SK-N-SH (cell line): ENCODE measurements at regions not wholly inside any gene's neighbourhood (a gene's known extent, or its start where the extent isn't known, plus 50 kb on each side); places are given as distances from the start of the nearest gene placed in this dataset.

Experiments used
- CTCF ChIA-PET: fragments of 300-600, 350-600 bp; formaldehyde crosslinking; extraction: SDS; loops from one replicate; lab custom pipeline; 2021; lab: Yijun Ruan, JAX
- POLR2A ChIA-PET: fragments of 350-600 bp; sonication (Branson Sonifier 250); formaldehyde crosslinking; extraction: SDS; loops from one replicate; lab custom pipeline; 2020; ENCODE audit warnings: antibody characterized with exemption, inconsistent platforms; lab: Yijun Ruan, JAX
- DNase-seq: peaks from one replicate; pipeline ENCODE4 v3.0.0; 2012
- H2AFZ ChIP-seq: fragments of 200-600 bp; sonication (generic); 2 replicates; pipeline ENCODE4 v1.8.1; 2016; ENCODE audit warnings: antibody characterized with exemption, mild to moderate bottlenecking, low read depth
- H3F3A ChIP-seq: fragments of 200-600 bp; sonication (generic); replicated peaks from 2 replicates; pipeline ENCODE3; 2016; ENCODE audit warnings: antibody characterized with exemption, mild to moderate bottlenecking; ENCODE audit not compliant: insufficient read depth
- H3K27ac ChIP-seq, 2 experiments: fragments of 200-500 bp in 1 of 2; fragments of 200-600 bp in 1 of 2; sonication (Bioruptor generic) in 1 of 2; sonication (generic), shearing (Covaris generic) in 1 of 2; 2 replicates each; pipeline versions ENCODE4 v1.5.1 to v1.6.1; 2014 to 2016; ENCODE audit warnings: low read depth in 2 of 2, inconsistent platforms in 1 of 2, low read length in 1 of 2, mild to moderate bottlenecking in 1 of 2, mixed read lengths in 1 of 2
- H3K27me3 ChIP-seq: fragments of 200-600 bp; sonication (generic), shearing (Covaris generic); 2 replicates; pipeline ENCODE4 v1.6.1; 2016; ENCODE audit warnings: mixed run types; ENCODE audit not compliant: insufficient read depth
- H3K36me3 ChIP-seq, 2 experiments: fragments of 200-500 bp in 1 of 2; fragments of 200-600 bp in 1 of 2; sonication (Bioruptor generic) in 1 of 2; sonication (generic) in 1 of 2; replicated peaks in 1 of 2; 2 replicates each; pipeline versions ENCODE3 to v1.5.1; 2014 to 2016; ENCODE audit warnings: low read length in 1 of 2, mild to moderate bottlenecking in 1 of 2; ENCODE audit not compliant: insufficient read depth in 2 of 2, control insufficient read depth in 1 of 2
- H3K4me1 ChIP-seq, 2 experiments: fragments of 200-500 bp in 1 of 2; fragments of 200-600 bp in 1 of 2; sonication (Bioruptor generic) in 1 of 2; sonication (generic), shearing (Covaris generic) in 1 of 2; 2 replicates each; pipeline versions ENCODE4 v1.5.1 to v1.6.1; 2014 to 2016; ENCODE audit warnings: low read depth in 1 of 2, low read length in 1 of 2, mixed run types in 1 of 2; ENCODE audit not compliant: insufficient read depth in 2 of 2, control insufficient read depth in 1 of 2
- H3K4me2 ChIP-seq: fragments of 200-600 bp; sonication (generic), shearing (Covaris generic); 2 replicates; pipeline ENCODE4 v1.6.1; 2017; ENCODE audit warnings: mixed run types
- H3K4me3 ChIP-seq, 2 experiments: fragments of 200-500 bp in 1 of 2; fragments of 200-600 bp in 1 of 2; sonication (Bioruptor generic) in 1 of 2; sonication (generic), shearing (Covaris generic) in 1 of 2; 2 replicates each; pipeline versions ENCODE4 v1.5.1 to v1.8.1; 2014 to 2016; ENCODE audit warnings: low read depth in 2 of 2, inconsistent platforms in 1 of 2, low read length in 1 of 2, mild to moderate bottlenecking in 1 of 2, mixed read lengths in 1 of 2, moderate library complexity in 1 of 2
- H3K79me2 ChIP-seq: fragments of 200-600 bp; sonication (generic); 2 replicates; pipeline ENCODE4 v1.8.1; 2017; ENCODE audit warnings: mild to moderate bottlenecking; ENCODE audit not compliant: insufficient read depth
- H3K9ac ChIP-seq: fragments of 200-600 bp; sonication (generic); 2 replicates; pipeline ENCODE4 v1.6.1; 2017; ENCODE audit warnings: mixed run types
- H3K9me2 ChIP-seq: fragments of 200-600 bp; sonication (generic); 2 replicates; pipeline ENCODE4 v1.6.1; 2017; ENCODE audit warnings: mixed run types
- H3K9me3 ChIP-seq: fragments of 200-600 bp; sonication (generic); 2 replicates; pipeline ENCODE4 v1.6.1; 2017; ENCODE audit warnings: mixed run types, mild to moderate bottlenecking, moderate library complexity
- H4K20me1 ChIP-seq: fragments of 200-600 bp; sonication (generic); 2 replicates; pipeline ENCODE4 v1.6.1; 2017; ENCODE audit warnings: mild to moderate bottlenecking, mixed run types; ENCODE audit not compliant: insufficient read depth
- CTCF ChIP-seq: fragments of 200-600 bp; sonication (generic); IDR thresholded peaks from 2 replicates; pipeline ENCODE4 v1.6.1; 2017; ENCODE audit warnings: antibody characterized with exemption, mild to moderate bottlenecking, moderate library complexity
- ELF1 ChIP-seq: IDR thresholded peaks from 2 replicates; pipeline ENCODE4 v1.4.0; 2012
- FOSL2 ChIP-seq: IDR thresholded peaks from 2 replicates; pipeline ENCODE4 v1.4.0; 2012; ENCODE audit warnings: low read depth, mild to moderate bottlenecking, moderate library complexity, borderline replicate concordance
- FOXM1 ChIP-seq: IDR thresholded peaks from 2 replicates; pipeline ENCODE4 v1.4.0; 2012; ENCODE audit warnings: low read depth, mild to moderate bottlenecking
- MEF2A ChIP-seq: IDR thresholded peaks from 2 replicates; pipeline ENCODE4 v1.4.0; 2012; ENCODE audit warnings: low read depth, borderline replicate concordance
- NFIC ChIP-seq: IDR thresholded peaks from 2 replicates; pipeline ENCODE4 v1.4.0; 2012; ENCODE audit warnings: borderline replicate concordance
- NRF1 ChIP-seq: IDR thresholded peaks from 2 replicates; pipeline ENCODE4 v1.6.1; 2012; ENCODE audit warnings: low read depth, mild to moderate bottlenecking, low read length
- POLR2AphosphoS5 ChIP-seq: IDR thresholded peaks from 2 replicates; pipeline ENCODE4 v1.6.1; 2012; ENCODE audit warnings: low read depth, low read length
- RAD21 ChIP-seq: IDR thresholded peaks from 2 replicates; pipeline ENCODE4 v1.6.1; 2012; ENCODE audit warnings: mild to moderate bottlenecking, low read length
- RCOR1 ChIP-seq: fragments of 150-350 bp; IDR thresholded peaks from 2 replicates; pipeline ENCODE4 v1.6.1; 2017; ENCODE audit warnings: antibody characterized with exemption, low read length
- TAF1 ChIP-seq: IDR thresholded peaks from 2 replicates; pipeline ENCODE4 v1.6.1; 2012; ENCODE audit warnings: low read depth, mild to moderate bottlenecking, low read length, moderate library complexity, borderline replicate concordance
- ZBTB33 ChIP-seq: IDR thresholded peaks from 2 replicates; pipeline ENCODE4 v1.4.0; 2012; ENCODE audit warnings: low read depth, borderline replicate concordance
- WGBS: methylation state at CpG from one replicate; pipeline ENCODE4 v1.1.6; 2017; ENCODE audit warnings: low lambda C conversion rate; 5-methylcytosine and 5-hydroxymethylcytosine counted together

- TF ChIP-seq CTCF = no peak
Measured at GRCh38 chr5:110262749-110263148, 463.7 kb downstream of the TMEM232 start (continued).

GRCh38 chr5:110264661-110265060, 461.8 kb downstream of the TMEM232 start:
- no peak overlapping the region for H3K27ac ChIP-seq
- ChIA-PET CTCF (no interaction called here), POLR2A (interaction anchor here (0.6 kb wide), 1 partner anchor 1572 kb away, joined by 3 read pairs; no protein-coding TSS in a partner anchor)
- DNase-seq = no peak
- H3K9me3 ChIP-seq = no peaks in the 10 kb centered on the region
- H3K4me2 ChIP-seq = no peak overlapping the region
- H3K79me2 ChIP-seq = no peaks in the 10 kb centered on the region
- H4K20me1 ChIP-seq = no peaks in the 10 kb centered on the region
- no peak overlapping the region for H3K9ac ChIP-seq
- 59% methylated on average over 1 of the region's 1 CpG for WGBS
- H3K9me2 ChIP-seq = no peaks in the 10 kb centered on the region
- no peak for TF ChIP-seq FOSL2
- no peak for TF ChIP-seq CTCF
- TF ChIP-seq NRF1 = no peak
- no peak for TF ChIP-seq NFIC
- no peak for TF ChIP-seq ZBTB33
- no peak for TF ChIP-seq POLR2AphosphoS5
- no peak for TF ChIP-seq ELF1
- no peak overlapping the region for H3K4me3 ChIP-seq
- no peaks in the 10 kb centered on the region for H3F3A ChIP-seq
- H3K27me3 ChIP-seq = no peaks in the 10 kb centered on the region
- no peaks in the 10 kb centered on the region for H3K4me1 ChIP-seq
- no peaks in the 10 kb centered on the region for H3K36me3 ChIP-seq
- H2AFZ ChIP-seq = no peak overlapping the region

- H3F3A ChIP-seq = no peaks in the 10 kb centered on the region
- no peak for DNase-seq
- POLR2A ChIA-PET = no interaction called here
- H4K20me1 ChIP-seq = no peaks in the 10 kb centered on the region
- no peaks in the 10 kb centered on the region for H3K4me1 ChIP-seq
- no peaks in the 10 kb centered on the region for H3K9me3 ChIP-seq
- no peaks in the 10 kb centered on the region for H3K9me2 ChIP-seq
- H3K27ac ChIP-seq = no peak overlapping the region
- no peak overlapping the region for H3K9ac ChIP-seq
- no peak overlapping the region for H3K4me2 ChIP-seq
- no peak overlapping the region for H2AFZ ChIP-seq
- no peaks in the 10 kb centered on the region for H3K79me2 ChIP-seq
- no peaks in the 10 kb centered on the region for H3K36me3 ChIP-seq
- no peak overlapping the region for H3K4me3 ChIP-seq
- CTCF ChIA-PET = no interaction called here
- H3K27me3 ChIP-seq = no peaks in the 10 kb centered on the region
- WGBS = 81% methylated on average over 2 of the region's 2 CpGs
- no peak for TF ChIP-seq MEF2A
- no peak for TF ChIP-seq RCOR1
- no peak for TF ChIP-seq TAF1
- TF ChIP-seq RAD21 = no peak
- no peak for TF ChIP-seq FOXM1
Measured at GRCh38 chr5:110265162-110265561, 461.3 kb downstream of the TMEM232 start.
